ENCODE measurements at regions not wholly inside any gene's neighbourhood (a gene's known extent, or its start where the extent isn't known, plus 50 kb on each side); places are given as distances from the start of the nearest gene placed in this dataset.

- 75 to 83% (median 79%) methylated on average over 3 of the region's 3 CpGs for WGBS, 5 donors
Measured at GRCh38 chrX:98057176-98057575, 1173.5 kb downstream of the RPA4 start.

GRCh38 chrX:98065151-98065550 is 1181.4 kb downstream of the RPA4 start:
- Histone ChIP-seq H3K9me3 (no peaks in the 10 kb centered on the region), H3K27ac (no peak overlapping the region), H3K27me3 (no peaks in the 10 kb centered on the region), H3K36me3 (no peaks in the 10 kb centered on the region), H3K4me1 (no peaks in the 10 kb centered on the region), H3K4me3 (no peak overlapping the region)
- DNase-seq = no peak
- 30 to 65% (median 58%) methylated on average over 2 of the region's 2 CpGs for WGBS, 5 donors
- TF ChIP-seq POLR2A (IDR thresholded peaks at IDR 0.05) (no peak), EP300 (IDR thresholded peaks at IDR 0.05) (no peak), CTCF (IDR thresholded peaks at IDR 0.05) (no peak), POLR2AphosphoS5 (IDR thresholded peaks at IDR 0.05) (no peak)
- intact Hi-C loops (cut with DNase I; ENCODE audit: low total_unique reads) = no loop called here

More at GRCh38 chrX:98057176-98057575, 1173.5 kb downstream of the RPA4 start:
- Histone ChIP-seq H3K9me3 (peaks cover 0 to 18% (median 0%) of the 10 kb centered on the region in 4 donors), H3K27me3 (peaks cover 0 to 3% (median 0%) of the 10 kb centered on the region in 3 donors), H3K4me1 (no peaks in the 10 kb centered on the region), H3K27ac (no peak overlapping the region), H3K4me3 (no peak overlapping the region), H3K36me3 (no peaks in the 10 kb centered on the region)
- DNase-seq = no peak
- intact Hi-C loops (cut with DNase I; ENCODE audit: low total_unique reads) = no loop called here
- TF ChIP-seq POLR2A (IDR thresholded peaks at IDR 0.05) = no peak
- no peak for TF ChIP-seq EP300 (IDR thresholded peaks at IDR 0.05)
- TF ChIP-seq CTCF (IDR thresholded peaks at IDR 0.05) = no peak
- TF ChIP-seq POLR2AphosphoS5 (IDR thresholded peaks at IDR 0.05) = no peak

GRCh38 chrX:98067611-98068010 is 1183.9 kb downstream of the RPA4 start:
- H3K27ac ChIP-seq = no peak overlapping the region
- no peak for DNase-seq
- TF ChIP-seq EP300 (IDR thresholded peaks at IDR 0.05) (no peak), CTCF (IDR thresholded peaks at IDR 0.05) (no peak), POLR2AphosphoS5 (IDR thresholded peaks at IDR 0.05) (no peak), POLR2A (IDR thresholded peaks at IDR 0.05) (no peak)
- 40 to 59% (median 45%) methylated on average over 2 to 3 of the region's 3 CpGs for WGBS, 5 donors
- intact Hi-C loops (cut with DNase I; ENCODE audit: low total_unique reads) = no loop called here
- no peaks in the 10 kb centered on the region for H3K9me3 ChIP-seq
- H3K4me3 ChIP-seq = no peak overlapping the region
- no peaks in the 10 kb centered on the region for H3K27me3 ChIP-seq
- H3K36me3 ChIP-seq = no peaks in the 10 kb centered on the region
- H3K4me1 ChIP-seq = no peaks in the 10 kb centered on the region

- H3K27me3 ChIP-seq = no peaks in the 10 kb centered on the region
- DNase-seq = no peak
Measured at GRCh38 chrX:98068024-98068580, 1184.4 kb downstream of the RPA4 start.

More at GRCh38 chrX:98068024-98068580, 1184.4 kb downstream of the RPA4 start:
- Histone ChIP-seq H3K36me3 (no peaks in the 10 kb centered on the region), H3K4me3 (no peak overlapping the region), H3K27ac (no peak overlapping the region), H3K9me3 (no peaks in the 10 kb centered on the region), H3K4me1 (no peaks in the 10 kb centered on the region)
- TF ChIP-seq CTCF (IDR thresholded peaks at IDR 0.05) = no peak
- TF ChIP-seq EP300 (IDR thresholded peaks at IDR 0.05) = no peak
- TF ChIP-seq POLR2A (IDR thresholded peaks at IDR 0.05) = no peak
- TF ChIP-seq POLR2AphosphoS5 (IDR thresholded peaks at IDR 0.05) = no peak
- intact Hi-C loops (cut with DNase I; ENCODE audit: low total_unique reads) = no loop called here
- 51 to 69% (median 65%) methylated on average over 3 of the region's 3 CpGs for WGBS, 5 donors
